Transverse colon (tissue), 4 donors: ENCODE measurements at regions not wholly inside any gene's neighbourhood (a gene's known extent, or its start where the extent isn't known, plus 50 kb on each side); places are given as distances from the start of the nearest gene placed in this dataset.

Experiments
- CTCF ChIP-seq, 5 experiments: fragments of 200-600 bp in 3 of 5; fragments of 450-650 bp in 2 of 5; sonication (generic) in 3 of 5; IDR thresholded peaks; 1 replicate in 2 of 5; 2 replicates in 3 of 5; pipeline ENCODE4 v1.5.1; 2016 to 2017; ENCODE audit warnings: antibody characterized with exemption in 5 of 5, inconsistent platforms in 3 of 5, mild to moderate bottlenecking in 2 of 5, moderate library complexity in 1 of 5
- POLR2A ChIP-seq: fragments of 450-650 bp; IDR thresholded peaks from one replicate; pipeline ENCODE4 v1.6.1; 2016; ENCODE audit warnings: antibody characterized with exemption, mild to moderate bottlenecking, moderate library complexity
- POLR2AphosphoS5 ChIP-seq, 3 donors: sonication (generic); formaldehyde crosslinking; IDR thresholded peaks; one replicate each; pipeline ENCODE4 v1.6.1; 2016; ENCODE audit warnings: antibody characterized with exemption in 3 of 3

GRCh38 chr11:105432241-105432995, 177.5 kb upstream of the GRIA4 start:
- no peak for TF ChIP-seq CTCF (IDR thresholded peaks at IDR 0.05)
- TF ChIP-seq POLR2A = no peak
- no peak for TF ChIP-seq POLR2AphosphoS5 (IDR thresholded peaks at IDR 0.05)
